Effector memory CD4-positive, alpha-beta T cell (primary cell): ENCODE measurements at regions not wholly inside any gene's neighbourhood (a gene's known extent, or its start where the extent isn't known, plus 50 kb on each side); places are given as distances from the start of the nearest gene placed in this dataset.

Source experiments
- DNase-seq, 3 donors: peaks; one replicate each; pipeline ENCODE4 v3.0.0-alpha.2; 2020
- H3K27ac ChIP-seq: 2 replicates; pipeline ENCODE4 v1.7.0; 2013; ENCODE audit warnings: mild to moderate bottlenecking, low read length, moderate library complexity; ENCODE audit not compliant: insufficient read depth, poor library complexity, severe bottlenecking
- H3K27me3 ChIP-seq: replicated peaks from 2 replicates; pipeline ENCODE4 v1.7.0; 2013; ENCODE audit warnings: mild to moderate bottlenecking, low read length; ENCODE audit not compliant: insufficient read depth, control insufficient read depth, poor library complexity, severe bottlenecking
- H3K36me3 ChIP-seq: 2 replicates; pipeline ENCODE4 v1.7.0; 2013; ENCODE audit warnings: mild to moderate bottlenecking, low read length, moderate library complexity; ENCODE audit not compliant: control insufficient read depth, insufficient read depth
- H3K4me1 ChIP-seq: 2 replicates; pipeline ENCODE4 v1.7.0; 2013; ENCODE audit warnings: low read length, mild to moderate bottlenecking; ENCODE audit not compliant: control insufficient read depth, insufficient read depth, poor library complexity, severe bottlenecking
- H3K4me3 ChIP-seq: 2 replicates; pipeline ENCODE4 v1.7.0; 2013; ENCODE audit warnings: low read length, low read depth, mild to moderate bottlenecking; ENCODE audit not compliant: insufficient read depth, poor library complexity, severe bottlenecking
- H3K9me3 ChIP-seq: 2 replicates; pipeline ENCODE4 v1.7.0; 2013; ENCODE audit warnings: mild to moderate bottlenecking, low read length, moderate library complexity; ENCODE audit not compliant: control insufficient read depth

GRCh38 chr13:107836685-107837084, 378.7 kb downstream of the LIG4 start:
- Histone ChIP-seq H3K9me3 (no peaks in the 10 kb centered on the region), H3K27me3 (no peaks in the 10 kb centered on the region), H3K4me1 (no peaks in the 10 kb centered on the region), H3K4me3 (no peak overlapping the region), H3K27ac (no peak overlapping the region), H3K36me3 (no peaks in the 10 kb centered on the region)
- DNase-seq: no peak

DNA sequence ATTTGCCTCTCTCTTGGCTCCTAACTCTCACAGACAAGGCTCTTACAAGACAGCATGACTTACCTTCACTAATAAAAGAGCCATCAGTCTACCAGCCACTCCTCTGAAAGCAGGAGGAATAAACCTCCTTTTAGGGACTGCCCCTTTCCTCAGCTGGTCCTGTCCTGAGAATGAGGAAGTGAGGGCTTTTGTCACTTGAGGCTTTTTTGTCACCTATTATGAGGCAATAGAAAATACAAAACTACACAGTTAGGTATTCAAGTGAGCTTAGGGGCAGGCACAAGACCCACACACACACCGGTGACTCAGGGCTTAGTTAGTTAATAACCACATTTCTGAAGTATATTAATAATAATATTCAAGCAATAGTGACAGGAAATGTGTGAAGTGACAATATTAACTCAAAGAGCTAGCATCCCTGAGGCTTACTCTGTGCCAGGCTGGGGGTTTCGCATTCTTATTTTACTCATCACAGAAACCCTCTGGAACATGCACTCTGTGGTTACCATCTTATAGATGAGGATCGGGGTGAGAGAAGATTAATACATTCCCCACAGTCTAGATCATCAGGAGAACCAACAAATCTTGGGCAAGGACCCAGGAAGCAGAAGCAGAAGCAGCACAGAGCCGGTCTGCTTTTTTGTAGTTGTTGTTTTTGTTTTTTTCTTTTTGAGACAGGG, 379.9 kb downstream of the LIG4 start:
- Histone ChIP-seq H3K36me3 (no peaks in the 10 kb centered on the region), H3K27ac (no peak overlapping the region), H3K27me3 (no peaks in the 10 kb centered on the region), H3K4me1 (no peaks in the 10 kb centered on the region), H3K9me3 (no peaks in the 10 kb centered on the region), H3K4me3 (no peak overlapping the region)
- no peak for DNase-seq

DNA sequence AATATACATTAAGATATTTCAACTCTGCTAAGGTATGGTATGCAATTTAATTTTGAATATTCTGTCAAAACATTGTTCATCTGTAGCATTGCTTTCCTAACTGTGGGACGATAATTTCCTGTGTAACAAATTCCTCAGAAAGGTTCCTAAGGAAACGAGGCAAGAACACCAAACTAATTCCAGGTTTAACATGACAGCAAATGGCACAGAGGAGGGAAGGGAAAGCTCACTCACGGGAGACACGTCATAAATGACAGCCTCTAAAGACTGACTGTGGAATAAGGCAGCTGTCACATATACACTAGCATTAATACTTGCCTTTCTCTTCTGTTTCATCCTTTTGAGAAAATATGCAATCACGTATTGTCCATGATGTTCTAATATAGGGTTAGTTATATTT, 380.6 kb downstream of the LIG4 start:
- Histone ChIP-seq H3K4me3 (no peak overlapping the region), H3K4me1 (no peaks in the 10 kb centered on the region), H3K27me3 (no peaks in the 10 kb centered on the region), H3K36me3 (no peaks in the 10 kb centered on the region), H3K27ac (no peak overlapping the region), H3K9me3 (no peaks in the 10 kb centered on the region)
- DNase-seq: no peak

DNA sequence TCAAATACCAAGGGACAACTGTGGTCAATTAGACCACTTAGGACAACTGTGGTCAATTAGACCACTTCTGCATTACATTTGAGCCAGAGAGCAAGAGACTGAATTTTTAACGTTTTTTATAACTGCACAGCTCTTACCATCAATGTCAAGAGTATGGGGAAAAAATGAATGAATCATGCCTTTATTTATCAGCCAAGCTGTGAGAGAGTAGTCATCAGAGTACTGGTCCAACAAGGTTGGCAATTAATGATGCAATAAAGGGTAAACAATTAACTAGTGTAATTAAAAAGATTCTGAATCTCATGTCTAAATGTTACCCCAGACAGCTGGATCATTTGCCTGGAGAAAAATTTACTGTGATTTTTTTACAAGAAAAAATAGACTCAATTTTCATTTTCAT, 381.1 kb downstream of the LIG4 start:
- Histone ChIP-seq H3K9me3 (no peaks in the 10 kb centered on the region), H3K27ac (no peak overlapping the region), H3K36me3 (no peaks in the 10 kb centered on the region), H3K4me3 (no peak overlapping the region), H3K4me1 (no peaks in the 10 kb centered on the region), H3K27me3 (no peaks in the 10 kb centered on the region)
- DNase-seq: no peak

- no peaks in the 10 kb centered on the region for H3K36me3 ChIP-seq
- no peak overlapping the region for H3K27ac ChIP-seq
- H3K27me3 ChIP-seq: no peaks in the 10 kb centered on the region
- no peak overlapping the region for H3K4me3 ChIP-seq
- H3K4me1 ChIP-seq: no peaks in the 10 kb centered on the region
- no peaks in the 10 kb centered on the region for H3K9me3 ChIP-seq
- no peak for DNase-seq
Measured at GRCh38 chr13:107832500-107833100, 382.7 kb downstream of the LIG4 start.

- H3K27me3 ChIP-seq: no peaks in the 10 kb centered on the region
Measured at GRCh38 chr13:107830804-107831203, 384.5 kb downstream of the LIG4 start.

GRCh38 chr13:107827840-107828549, 387.3 kb downstream of the LIG4 start:
- no peaks in the 10 kb centered on the region for H3K9me3 ChIP-seq
- no peaks in the 10 kb centered on the region for H3K27me3 ChIP-seq
- H3K36me3 ChIP-seq: no peaks in the 10 kb centered on the region
- no peaks in the 10 kb centered on the region for H3K4me1 ChIP-seq
- no peak overlapping the region for H3K4me3 ChIP-seq
- DNase-seq: no peak
- H3K27ac ChIP-seq: no peak overlapping the region

More at GRCh38 chr13:107830804-107831203, 384.5 kb downstream of the LIG4 start:
- Histone ChIP-seq H3K9me3 (no peaks in the 10 kb centered on the region), H3K4me1 (no peaks in the 10 kb centered on the region), H3K27ac (no peak overlapping the region), H3K4me3 (no peak overlapping the region), H3K36me3 (no peaks in the 10 kb centered on the region)
- DNase-seq: no peak

- no peak for DNase-seq
- Histone ChIP-seq H3K9me3 (no peaks in the 10 kb centered on the region), H3K4me3 (no peak overlapping the region), H3K36me3 (no peaks in the 10 kb centered on the region), H3K27ac (no peak overlapping the region), H3K4me1 (no peaks in the 10 kb centered on the region), H3K27me3 (no peaks in the 10 kb centered on the region)
Measured at GRCh38 chr13:107824635-107825034, 390.7 kb downstream of the LIG4 start.

DNA sequence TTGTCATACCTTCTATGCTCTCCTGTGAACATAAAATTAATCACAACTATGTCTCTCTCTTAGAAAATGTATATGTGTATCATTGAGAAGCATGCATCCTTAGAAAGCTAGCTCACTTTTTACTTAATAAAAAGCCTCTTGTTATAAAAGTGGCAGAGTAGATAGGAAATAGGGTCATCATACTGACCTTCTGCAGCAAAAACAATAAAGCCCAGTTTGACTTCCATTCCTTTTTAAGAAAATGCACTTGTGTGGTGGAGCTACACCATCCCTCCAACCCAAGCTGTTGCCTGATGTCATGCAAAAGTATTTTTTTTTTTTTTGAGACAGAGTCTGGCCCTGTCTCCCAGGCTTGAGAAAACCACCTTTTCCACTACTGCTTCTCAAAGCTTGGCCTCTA, 393.3 kb downstream of the LIG4 start:
- DNase-seq: no peak
- Histone ChIP-seq H3K4me3 (no peak overlapping the region), H3K9me3 (no peaks in the 10 kb centered on the region), H3K27me3 (no peaks in the 10 kb centered on the region), H3K27ac (no peak overlapping the region), H3K4me1 (no peaks in the 10 kb centered on the region), H3K36me3 (no peaks in the 10 kb centered on the region)

GRCh38 chr13:107821492-107821891, 393.8 kb downstream of the LIG4 start:
- DNase-seq: no peak
- H3K4me3 ChIP-seq: no peak overlapping the region
- no peaks in the 10 kb centered on the region for H3K36me3 ChIP-seq
- H3K27ac ChIP-seq: no peak overlapping the region
- H3K27me3 ChIP-seq: no peaks in the 10 kb centered on the region
- H3K4me1 ChIP-seq: no peaks in the 10 kb centered on the region
- no peaks in the 10 kb centered on the region for H3K9me3 ChIP-seq
